Epidermal melanocyte (primary cell): ENCODE measurements at regions not wholly inside any gene's neighbourhood (a gene's known extent, or its start where the extent isn't known, plus 50 kb on each side); places are given as distances from the start of the nearest gene placed in this dataset.
"Not testable (repeated sequence)": the region's sequence is repeated elsewhere in the genome, so short reads cannot be mapped to it uniquely, and the experiment has no call there.

Source experiments
- DNase-seq: peaks from one replicate; pipeline ENCODE4 v3.0.0; 2011; ENCODE audit warnings: low spot score; ENCODE audit not compliant: insufficient read length

- no peak for DNase-seq
These were observed 152.2 kb upstream of the TRPM3 start for GRCh38 chr9:71273613-71274012.

- no peak for DNase-seq
These were observed 150.2 kb upstream of the TRPM3 start for GRCh38 chr9:71271602-71272001.

- no peak for DNase-seq
These were observed 149.1 kb upstream of the TRPM3 start for GRCh38 chr9:71270554-71270953.

GRCh38 chr9:71269859-71270258 is 148.4 kb upstream of the TRPM3 start:
- DNase-seq: no peak

GRCh38 chr9:71268871-71269635 is 147.6 kb upstream of the TRPM3 start:
- DNase-seq: no peak

- DNase-seq: no peak
These were observed 142.0 kb upstream of the TRPM3 start for GRCh38 chr9:71263451-71263850.

GRCh38 chr9:71260419-71260818 is 139.0 kb upstream of the TRPM3 start:
- DNase-seq: not testable (repeated sequence)

- no peak for DNase-seq
These were observed 133.3 kb upstream of the TRPM3 start for GRCh38 chr9:71254592-71255277.

GRCh38 chr9:71253011-71253410 is 131.6 kb upstream of the TRPM3 start:
- DNase-seq: no peak

- no peak for DNase-seq
These were observed 129.2 kb upstream of the TRPM3 start for GRCh38 chr9:71250581-71250980.

GRCh38 chr9:71249729-71250317 is 128.4 kb upstream of the TRPM3 start:
- DNase-seq: peak; percentile 77

- no peak for DNase-seq
These were observed 124.2 kb upstream of the TRPM3 start for GRCh38 chr9:71245651-71246050.

- DNase-seq: no peak
These were observed 122.5 kb upstream of the TRPM3 start for GRCh38 chr9:71243951-71244350.

- no peak for DNase-seq
These were observed 120.7 kb upstream of the TRPM3 start for GRCh38 chr9:71242081-71242480.

GRCh38 chr9:71237051-71237450 is 115.6 kb upstream of the TRPM3 start:
- no peak for DNase-seq

- DNase-seq: no peak
These were observed 112.2 kb upstream of the TRPM3 start for GRCh38 chr9:71233646-71234045.

GRCh38 chr9:71223953-71224538 is 102.6 kb upstream of the TRPM3 start:
- DNase-seq: peak; percentile 22

GRCh38 chr9:71218774-71219173 is 97.4 kb upstream of the TRPM3 start:
- no peak for DNase-seq

GRCh38 chr9:71213633-71214032 is 92.2 kb upstream of the TRPM3 start:
- DNase-seq: no peak

- DNase-seq: no peak
These were observed 88.9 kb upstream of the TRPM3 start for GRCh38 chr9:71210326-71210725.

- DNase-seq: no peak
These were observed 88.5 kb upstream of the TRPM3 start for GRCh38 chr9:71209890-71210289.

- DNase-seq: no peak
These were observed 81.5 kb upstream of the TRPM3 start for GRCh38 chr9:71202931-71203330.
